Adipocyte (in vitro differentiated cells): ENCODE measurements at regions not wholly inside any gene's neighbourhood (a gene's known extent, or its start where the extent isn't known, plus 50 kb on each side); places are given as distances from the start of the nearest gene placed in this dataset.

ENCODE experiments used
- DNase-seq: peaks from one replicate; pipeline ENCODE4 v3.0.0-alpha.2; 2015; ENCODE audit warnings: low read depth
- H3K27me3 ChIP-seq: replicated peaks from 2 replicates; pipeline ENCODE4 v1.7.0; 2013; ENCODE audit warnings: mild to moderate bottlenecking, low read length, moderate library complexity; ENCODE audit not compliant: control insufficient read depth, insufficient read depth
- H3K36me3 ChIP-seq: 2 replicates; pipeline ENCODE4 v1.7.0; 2013; ENCODE audit warnings: low read length, mild to moderate bottlenecking, moderate library complexity; ENCODE audit not compliant: control insufficient read depth, insufficient read depth, severe bottlenecking
- H3K4me1 ChIP-seq: 2 replicates; pipeline ENCODE4 v1.7.0; 2013; ENCODE audit warnings: mild to moderate bottlenecking, low read length, moderate library complexity; ENCODE audit not compliant: control insufficient read depth, insufficient read depth
- H3K4me3 ChIP-seq: 2 replicates; pipeline ENCODE4 v1.7.0; 2013; ENCODE audit warnings: mild to moderate bottlenecking, low read length, moderate library complexity
- H3K9ac ChIP-seq: 2 replicates; pipeline ENCODE4 v1.7.0; 2013; ENCODE audit warnings: mild to moderate bottlenecking, low read length, moderate library complexity
- H3K9me3 ChIP-seq: 2 replicates; pipeline ENCODE4 v1.7.0; 2013; ENCODE audit warnings: mild to moderate bottlenecking, low read length, moderate library complexity; ENCODE audit not compliant: control insufficient read depth

DNA sequence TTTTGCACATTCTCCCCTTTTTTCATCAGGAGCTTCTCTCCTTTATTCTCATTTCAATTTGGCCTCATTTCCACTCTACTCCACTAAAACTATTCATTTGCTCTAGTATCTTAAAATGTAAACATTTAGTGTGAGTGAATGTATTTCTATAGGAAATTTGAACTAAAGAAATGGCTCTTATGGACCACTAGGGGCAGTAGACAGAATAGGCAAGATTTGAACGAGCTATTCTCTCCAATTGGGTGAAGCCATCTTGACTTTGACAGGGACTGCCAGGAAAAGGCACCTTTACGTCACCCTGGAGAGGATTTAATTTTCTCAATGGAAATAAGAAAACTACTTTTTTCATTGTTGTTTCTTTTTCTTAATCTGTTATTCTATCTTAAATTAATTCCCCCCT, 666.3 kb downstream of the DNAH5 start:
- no peaks in the 10 kb centered on the region for H3K9me3 ChIP-seq
- H3K9ac ChIP-seq: no peak overlapping the region
- no peaks in the 10 kb centered on the region for H3K4me1 ChIP-seq
- H3K4me3 ChIP-seq: no peak overlapping the region
- H3K27me3 ChIP-seq: no peaks in the 10 kb centered on the region
- DNase-seq: no peak
- H3K36me3 ChIP-seq: no peaks in the 10 kb centered on the region

DNA sequence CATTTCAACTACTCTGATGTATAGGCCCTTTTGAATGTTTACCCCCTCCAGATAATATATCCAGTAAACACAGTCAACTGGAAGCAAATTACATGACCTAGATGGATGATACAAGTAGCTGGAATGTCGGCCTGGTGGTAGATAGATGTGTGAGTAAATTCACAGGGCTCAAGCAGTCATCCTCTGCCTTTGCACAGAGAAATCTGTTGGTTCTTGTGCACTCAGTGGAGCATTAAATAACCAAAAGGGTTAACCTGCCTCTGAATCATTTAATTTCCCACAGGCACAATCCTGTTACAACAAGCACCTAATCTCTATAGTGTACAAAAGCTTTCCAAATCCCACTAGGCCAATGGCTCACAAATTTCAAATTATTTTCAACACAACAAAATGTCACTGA, 668.3 kb downstream of the DNAH5 start:
- Histone ChIP-seq H3K4me1 (no peaks in the 10 kb centered on the region), H3K36me3 (no peaks in the 10 kb centered on the region), H3K9me3 (no peaks in the 10 kb centered on the region), H3K4me3 (no peak overlapping the region), H3K27me3 (no peaks in the 10 kb centered on the region), H3K9ac (no peak overlapping the region)
- no peak for DNase-seq

DNA sequence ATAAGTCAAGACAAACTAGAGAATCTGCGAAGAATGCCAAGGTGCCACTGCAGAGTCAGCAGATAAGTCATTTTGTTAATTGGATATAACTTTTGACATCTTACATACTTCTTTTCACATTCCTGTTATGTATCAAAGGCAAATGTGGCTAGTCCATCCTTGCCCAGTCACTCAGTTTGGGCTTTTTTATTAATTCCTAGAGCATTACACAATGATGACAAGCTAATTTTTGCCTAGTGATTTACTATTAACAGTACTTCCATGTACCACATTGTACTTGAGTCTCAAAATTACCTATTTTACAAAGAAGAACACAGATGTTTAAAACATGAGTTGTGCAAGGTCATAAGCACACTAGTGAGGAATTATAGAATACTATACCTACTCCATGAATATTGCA, 680.8 kb downstream of the DNAH5 start:
- no peaks in the 10 kb centered on the region for H3K27me3 ChIP-seq
- no peak for DNase-seq
- H3K4me1 ChIP-seq: no peaks in the 10 kb centered on the region
- H3K9me3 ChIP-seq: no peaks in the 10 kb centered on the region
- H3K9ac ChIP-seq: no peak overlapping the region
- H3K4me3 ChIP-seq: no peak overlapping the region
- H3K36me3 ChIP-seq: no peaks in the 10 kb centered on the region

DNA sequence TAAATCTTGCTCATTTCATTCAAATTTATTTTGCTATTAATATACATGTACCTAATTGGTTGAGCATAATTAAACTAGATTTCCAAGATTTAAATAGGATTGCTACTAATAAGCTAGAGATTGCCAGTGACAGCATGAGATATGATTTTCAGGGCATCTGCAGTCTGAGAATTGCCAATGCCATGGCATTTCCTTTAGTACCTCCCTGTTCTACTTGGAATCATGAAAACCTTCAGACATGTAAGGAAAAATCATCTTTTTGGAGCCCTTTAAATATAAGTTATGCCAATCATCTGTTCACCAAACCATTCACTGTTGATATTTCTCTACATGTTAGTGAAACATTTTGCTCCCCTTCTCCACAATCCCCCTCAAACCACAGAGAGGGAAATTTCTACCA, 691.4 kb downstream of the DNAH5 start:
- no peaks in the 10 kb centered on the region for H3K36me3 ChIP-seq
- H3K9me3 ChIP-seq: no peaks in the 10 kb centered on the region
- no peaks in the 10 kb centered on the region for H3K27me3 ChIP-seq
- no peaks in the 10 kb centered on the region for H3K4me1 ChIP-seq
- no peak overlapping the region for H3K9ac ChIP-seq
- DNase-seq: no peak
- H3K4me3 ChIP-seq: no peak overlapping the region

DNA sequence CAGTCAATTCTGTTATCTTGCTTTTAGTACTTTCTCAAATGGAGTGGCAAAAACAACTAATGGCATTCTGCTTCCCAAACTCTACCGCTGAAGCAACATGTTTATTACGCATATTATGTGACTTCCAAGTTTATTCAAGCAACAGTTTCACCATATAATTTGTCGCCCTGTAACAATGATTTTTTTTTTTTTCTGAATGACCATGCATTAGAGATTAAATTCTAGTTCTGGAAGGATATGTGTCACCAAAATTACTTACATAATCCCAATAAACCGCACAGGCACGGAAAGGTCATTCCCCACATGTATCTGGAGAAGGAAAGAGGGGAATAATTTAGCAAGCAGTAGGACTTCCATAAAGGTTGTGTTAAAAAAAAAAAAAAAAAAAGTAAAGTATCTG, 691.8 kb downstream of the DNAH5 start:
- Histone ChIP-seq H3K27me3 (no peaks in the 10 kb centered on the region), H3K4me3 (no peak overlapping the region), H3K9ac (no peak overlapping the region), H3K9me3 (no peaks in the 10 kb centered on the region), H3K36me3 (no peaks in the 10 kb centered on the region), H3K4me1 (no peaks in the 10 kb centered on the region)
- no peak for DNase-seq

DNA sequence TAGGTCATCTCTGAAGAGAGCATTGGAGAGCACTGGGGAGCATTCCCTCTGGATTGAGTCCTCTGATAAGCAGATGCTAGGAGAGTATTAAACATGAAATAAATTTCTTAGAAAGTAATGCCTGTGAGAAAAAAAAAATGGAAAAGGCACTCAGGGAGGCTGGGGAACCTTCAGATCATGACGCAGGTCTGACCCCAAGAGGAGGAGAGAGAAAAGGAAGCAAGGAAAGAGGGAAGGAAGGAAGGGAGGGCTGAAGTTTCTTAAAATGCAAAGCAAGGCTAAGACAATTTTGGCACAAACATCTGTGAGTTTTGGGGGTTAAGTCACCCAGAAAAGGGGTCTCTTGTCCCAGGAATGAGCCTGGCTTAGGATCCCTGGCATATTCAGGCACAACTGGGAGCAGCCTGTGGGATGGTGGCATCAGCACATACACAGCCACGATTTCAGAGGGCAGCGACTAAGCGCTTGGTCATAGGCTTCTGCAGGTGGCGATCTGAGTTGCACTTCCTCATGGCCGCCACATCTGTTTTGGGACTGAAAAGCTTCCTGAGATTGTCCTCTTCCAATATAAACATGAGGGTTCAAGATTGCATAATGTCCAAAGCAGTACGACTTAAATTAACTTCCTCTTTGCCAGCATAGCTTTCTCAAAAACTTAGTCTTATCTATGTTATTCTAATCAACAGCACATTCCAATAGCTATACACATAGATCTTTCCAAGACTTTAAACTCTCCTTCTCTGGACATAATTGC, 692.7 kb downstream of the DNAH5 start:
- H3K4me3 ChIP-seq: no peak overlapping the region
- no peaks in the 10 kb centered on the region for H3K9me3 ChIP-seq
- no peak overlapping the region for H3K9ac ChIP-seq
- H3K36me3 ChIP-seq: no peaks in the 10 kb centered on the region
- H3K27me3 ChIP-seq: no peaks in the 10 kb centered on the region
- no peaks in the 10 kb centered on the region for H3K4me1 ChIP-seq
- DNase-seq: no peak

DNA sequence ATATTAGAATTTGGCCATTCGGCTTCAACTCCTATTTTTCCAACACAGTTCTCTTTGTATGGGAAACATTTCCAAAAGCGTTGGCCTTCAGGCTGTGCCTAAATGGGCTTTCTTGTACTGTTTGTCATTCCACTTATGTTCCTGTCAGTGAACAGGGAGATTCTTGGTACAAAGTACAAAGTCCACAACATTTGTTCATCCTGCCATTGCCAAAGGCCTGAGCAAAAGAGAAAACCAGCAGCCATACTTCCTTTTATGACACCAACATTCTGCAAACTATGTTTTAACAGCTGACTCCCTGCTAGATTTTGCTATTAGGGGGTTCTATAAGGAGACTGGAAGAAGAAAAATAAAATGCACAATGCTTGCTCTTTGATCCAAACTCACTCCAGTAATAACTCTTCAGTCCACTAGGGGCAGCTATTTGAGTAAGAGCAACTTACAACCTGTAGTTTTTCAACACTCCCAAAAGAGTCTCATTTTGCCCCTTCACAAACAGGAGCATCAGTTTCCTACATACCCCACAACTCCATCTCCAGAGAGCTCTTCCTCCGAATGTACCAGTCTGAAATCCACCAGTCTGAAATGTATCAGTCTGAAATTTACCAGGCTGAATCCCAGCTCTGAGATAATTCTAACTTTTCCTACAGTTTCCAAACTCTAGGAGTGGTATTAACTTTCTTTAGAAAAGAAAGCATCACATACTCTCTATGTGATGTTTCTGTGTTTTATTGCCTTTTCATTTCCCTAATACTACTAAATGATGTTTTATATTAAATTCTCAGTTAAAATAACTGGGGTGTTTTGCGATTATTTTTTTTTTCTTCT, 693.8 kb downstream of the DNAH5 start:
- DNase-seq: peak; percentile 1
- Histone ChIP-seq H3K4me1 (no peaks in the 10 kb centered on the region), H3K36me3 (no peaks in the 10 kb centered on the region), H3K9ac (no peak overlapping the region), H3K9me3 (peaks cover 2% of the 10 kb centered on the region), H3K27me3 (no peaks in the 10 kb centered on the region), H3K4me3 (no peak overlapping the region)

DNA sequence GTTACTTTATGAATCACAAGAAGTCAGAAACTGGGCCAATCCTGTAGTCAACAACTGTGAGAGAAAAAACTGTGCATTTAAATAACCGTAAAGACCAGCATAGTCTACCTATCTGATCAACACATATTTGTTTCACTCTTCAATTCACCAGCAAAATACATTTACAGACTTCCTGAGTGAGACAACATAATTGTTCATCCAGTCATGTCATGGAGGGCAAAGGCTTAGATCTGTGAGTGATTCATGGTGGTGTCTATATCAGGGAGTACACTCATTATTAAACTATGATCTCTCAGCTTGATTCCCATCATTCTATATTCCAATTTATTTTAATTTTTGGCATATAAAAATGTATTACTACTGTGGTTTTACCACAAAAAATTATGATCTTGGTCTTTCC, 694.6 kb downstream of the DNAH5 start:
- no peak for DNase-seq
- H3K27me3 ChIP-seq: no peaks in the 10 kb centered on the region
- H3K9me3 ChIP-seq: peaks cover 2% of the 10 kb centered on the region
- no peak overlapping the region for H3K9ac ChIP-seq
- no peak overlapping the region for H3K4me3 ChIP-seq
- no peaks in the 10 kb centered on the region for H3K36me3 ChIP-seq
- H3K4me1 ChIP-seq: no peaks in the 10 kb centered on the region

DNA sequence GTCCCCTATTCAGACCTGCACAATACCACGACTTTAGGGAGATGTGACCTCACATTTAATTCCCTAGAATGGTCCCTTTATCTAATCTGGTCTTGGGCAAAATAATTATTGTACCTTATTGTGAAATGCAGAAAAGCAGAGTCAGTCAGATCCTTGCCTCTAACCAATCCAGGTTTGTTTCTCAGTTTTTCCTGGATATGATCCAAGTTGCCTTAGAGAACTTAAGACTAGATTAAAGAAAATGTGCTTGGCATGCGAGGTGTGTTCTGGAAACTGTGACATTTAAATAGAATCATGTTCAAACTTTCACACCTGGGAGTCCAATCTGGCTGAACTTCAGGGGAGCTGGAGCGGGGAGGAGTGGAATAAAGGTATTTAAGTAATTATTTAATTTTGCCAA, 696.2 kb downstream of the DNAH5 start:
- Histone ChIP-seq H3K9me3 (peaks cover 2% of the 10 kb centered on the region), H3K9ac (no peak overlapping the region), H3K4me1 (no peaks in the 10 kb centered on the region), H3K27me3 (no peaks in the 10 kb centered on the region), H3K4me3 (no peak overlapping the region), H3K36me3 (no peaks in the 10 kb centered on the region)
- no peak for DNase-seq

DNA sequence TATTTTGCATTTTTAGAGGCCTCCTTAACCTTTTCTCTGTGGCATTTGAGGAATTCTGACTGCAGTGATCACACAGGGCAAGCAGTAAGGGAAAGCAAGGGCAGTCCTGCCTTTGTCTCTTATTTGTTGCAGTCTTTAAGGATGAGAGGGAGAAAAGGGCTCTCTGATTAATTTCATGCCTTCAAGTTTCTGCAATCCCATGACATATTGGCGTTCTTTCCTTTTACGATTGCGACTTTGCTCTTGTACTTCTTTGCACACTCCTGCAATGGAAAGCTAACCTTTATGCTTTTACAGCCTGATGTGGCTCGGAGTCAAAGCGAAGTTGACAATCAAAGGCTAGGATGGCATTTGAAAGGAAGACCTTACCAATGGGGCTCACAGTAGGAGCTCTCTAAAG, 698.4 kb downstream of the DNAH5 start:
- H3K36me3 ChIP-seq: no peaks in the 10 kb centered on the region
- peaks cover 2% of the 10 kb centered on the region for H3K9me3 ChIP-seq
- no peaks in the 10 kb centered on the region for H3K27me3 ChIP-seq
- no peak for DNase-seq
- no peak overlapping the region for H3K4me3 ChIP-seq
- no peaks in the 10 kb centered on the region for H3K4me1 ChIP-seq
- H3K9ac ChIP-seq: no peak overlapping the region

DNA sequence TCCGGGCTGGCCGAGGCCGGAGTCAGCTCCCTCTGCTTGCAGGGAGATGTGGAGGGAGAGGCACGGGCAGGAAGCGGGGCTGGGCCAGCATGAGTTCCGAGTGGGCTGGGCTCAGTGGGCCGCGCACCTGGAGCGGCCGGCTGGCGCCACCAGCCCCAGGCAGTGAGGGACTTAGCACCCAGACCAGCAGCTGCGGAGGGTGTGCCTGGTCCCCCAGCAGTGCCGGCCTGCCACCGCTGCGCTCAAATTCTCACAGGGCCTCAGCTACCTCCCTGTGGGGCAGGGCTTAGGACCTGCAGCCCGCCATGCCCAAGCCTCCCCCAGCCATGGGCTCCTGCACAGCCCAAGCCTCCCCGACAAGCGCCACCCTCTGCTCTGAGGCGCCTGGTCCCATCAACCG, 700.3 kb downstream of the DNAH5 start:
- no peak for DNase-seq
- no peaks in the 10 kb centered on the region for H3K36me3 ChIP-seq
- no peaks in the 10 kb centered on the region for H3K4me1 ChIP-seq
- no peak overlapping the region for H3K9ac ChIP-seq
- peaks cover 2% of the 10 kb centered on the region for H3K9me3 ChIP-seq
- H3K4me3 ChIP-seq: no peak overlapping the region
- no peaks in the 10 kb centered on the region for H3K27me3 ChIP-seq
